Endothelial cell of umbilical vein (primary cell): ENCODE measurements at regions not wholly inside any gene's neighbourhood (a gene's known extent, or its start where the extent isn't known, plus 50 kb on each side); places are given as distances from the start of the nearest gene placed in this dataset.

Experiments used
- BruUV-seq: library from RNA; stranded (reverse); fragments of 400-500 nt; replicated peaks from 2 replicates; lab custom pipeline; 2021; lab: Mats Ljungman, UMichigan
- CTCF ChIA-PET: fragments of 300-600, 350-600 bp; sonication (Branson Sonifier 250); formaldehyde crosslinking; loops from one replicate; lab custom pipeline; 2021; ENCODE audit warnings: antibody characterized with exemption, inconsistent platforms; lab: Charles Lee
- POLR2A ChIA-PET: fragments of 300-600, 350-600 bp; sonication (Branson Sonifier 250); formaldehyde crosslinking; loops from one replicate; lab custom pipeline; 2021; ENCODE audit warnings: antibody characterized with exemption, inconsistent platforms; lab: Charles Lee
- DNase-seq: peaks from one replicate; pipeline ENCODE4 v3.0.0-alpha.2; 2011; ENCODE audit warnings: low read depth, low spot score
- FAIRE-seq: peaks from 2 replicates; lab custom pipeline; 2011; peaks lifted over from hg19 to GRCh38; lab: Jason Lieb, UNC
- H2AFZ ChIP-seq: 2 replicates; pipeline ENCODE4 v1.6.0; 2012; ENCODE audit warnings: low read depth, low read length, control low read depth, inconsistent platforms
- H3K27ac ChIP-seq: 2 replicates; pipeline ENCODE4 v1.5.1; 2011; ENCODE audit warnings: low read depth, mild to moderate bottlenecking, control low read depth, low read length, moderate library complexity; ENCODE audit not compliant: insufficient read depth
- H3K27me3 ChIP-seq, 2 experiments: 2 replicates each; pipeline versions ENCODE4 v1.6.0 to v1.6.1; 2011; ENCODE audit warnings: low read length in 2 of 2, mixed read lengths in 1 of 2; ENCODE audit not compliant: control insufficient read depth in 2 of 2, insufficient read depth in 2 of 2
- H3K36me3 ChIP-seq, 2 experiments: 2 replicates in 1 of 2; 3 replicates in 1 of 2; pipeline ENCODE4 v1.5.1; 2011; ENCODE audit warnings: low read length in 2 of 2, mild to moderate bottlenecking in 1 of 2, moderate library complexity in 1 of 2; ENCODE audit not compliant: control insufficient read depth in 2 of 2, insufficient read depth in 2 of 2; ENCODE audit errors: extremely low read depth in 1 of 2
- H3K4me1 ChIP-seq: 3 replicates; pipeline ENCODE4 v1.5.1; 2011; ENCODE audit warnings: mild to moderate bottlenecking, low read length; ENCODE audit not compliant: control insufficient read depth, insufficient read depth; ENCODE audit errors: extremely low read depth
- H3K4me2 ChIP-seq: 2 replicates; pipeline ENCODE4 v1.6.1; 2011; ENCODE audit warnings: low read length, control low read depth, mixed read lengths; ENCODE audit not compliant: insufficient read depth
- H3K4me3 ChIP-seq, 3 experiments: fragments of 200-600 bp in 1 of 3; sonication (generic), shearing (Covaris generic) in 1 of 3; replicated peaks in 1 of 3; 2 replicates each; pipeline ENCODE4 v1.5.1; 2011 to 2016; ENCODE audit warnings: control low read depth in 3 of 3, low read length in 3 of 3, mild to moderate bottlenecking in 2 of 3, inconsistent platforms in 1 of 3, low read depth in 1 of 3, moderate library complexity in 1 of 3; ENCODE audit not compliant: insufficient read depth in 1 of 3
- H3K79me2 ChIP-seq: 2 replicates; pipeline ENCODE4 v1.6.0; 2012; ENCODE audit warnings: low read length, inconsistent platforms; ENCODE audit not compliant: control insufficient read depth, insufficient read depth
- H3K9ac ChIP-seq: replicated peaks from 2 replicates; pipeline ENCODE3; 2011; ENCODE audit warnings: low read length, control low read depth; ENCODE audit not compliant: insufficient read depth; ENCODE audit errors: extremely low read depth
- H3K9me1 ChIP-seq: replicated peaks from 3 replicates; pipeline ENCODE4 v1.6.0; 2011; ENCODE audit warnings: mild to moderate bottlenecking, low read length; ENCODE audit not compliant: control insufficient read depth, insufficient read depth; ENCODE audit errors: extremely low read depth
- H3K9me3 ChIP-seq: replicated peaks from 2 replicates; pipeline ENCODE4 v1.5.1; 2012; ENCODE audit warnings: low read length, inconsistent platforms; ENCODE audit not compliant: control insufficient read depth, insufficient read depth
- H4K20me1 ChIP-seq: replicated peaks from 2 replicates; pipeline ENCODE3; 2011; ENCODE audit warnings: mild to moderate bottlenecking, low read length; ENCODE audit not compliant: control insufficient read depth, insufficient read depth; ENCODE audit errors: extremely low read depth
- EZH2 ChIP-seq: IDR thresholded peaks from 2 replicates; pipeline ENCODE4 v1.6.1; 2012; ENCODE audit warnings: borderline replicate concordance, low read depth, mild to moderate bottlenecking, moderate library complexity, low read length, inconsistent platforms; ENCODE audit not compliant: severe bottlenecking
- FOS ChIP-seq: IDR thresholded peaks from 2 replicates; pipeline ENCODE4 v1.6.1; 2011; ENCODE audit warnings: mild to moderate bottlenecking, low read length, moderate library complexity, borderline replicate concordance; ENCODE audit not compliant: insufficient read depth
- GATA2 ChIP-seq: IDR thresholded peaks from 2 replicates; pipeline ENCODE4 v1.7.0; 2011; ENCODE audit warnings: low read depth, mild to moderate bottlenecking, moderate library complexity, mixed read lengths, low read length; ENCODE audit not compliant: insufficient read length, insufficient read depth
- JUN ChIP-seq: IDR thresholded peaks from 2 replicates; pipeline ENCODE4 v1.6.1; 2011; ENCODE audit warnings: borderline replicate concordance, low read depth; ENCODE audit not compliant: insufficient read length, insufficient read depth
- MYC ChIP-seq: IDR thresholded peaks from one replicate; pipeline ENCODE4 v1.6.1; 2011; ENCODE audit warnings: mild to moderate bottlenecking, low read depth, low read length
- POLR2A ChIP-seq: IDR thresholded peaks from 2 replicates; pipeline ENCODE4 v1.6.1; 2012; ENCODE audit warnings: low read depth, mild to moderate bottlenecking, control low read depth, low read length
- POLR2AphosphoS5 ChIP-seq: IDR thresholded peaks from 2 replicates; pipeline ENCODE4 v1.6.1; 2012; ENCODE audit warnings: low read depth, mild to moderate bottlenecking, control low read depth, low read length, moderate library complexity; ENCODE audit not compliant: insufficient read depth
- dilution Hi-C: fragments of 300-500 bp; cut with MboI; formaldehyde crosslinking; loops from one replicate; pipeline ENCODE4 v1.15.0; 2019; ENCODE audit warnings: low sequenced_read_pairs; ENCODE audit not compliant: extremely low pct_ligation_motif_present
- intact Hi-C: fragments of 100-400 bp; cut with micrococcal nuclease; formaldehyde crosslinking; loops from one replicate; pipeline ENCODE4 v1.10.0; 2022
- TF ChIP-seq, protein P1 (sequence below), 2 donors: IDR thresholded peaks; 1 replicate in 1 of 2; 2 replicates in 1 of 2; pipeline ENCODE4 v1.5.1; 2011; ENCODE audit warnings: low read length in 2 of 2, mild to moderate bottlenecking in 2 of 2, moderate library complexity in 2 of 2, control low read depth in 1 of 2, inconsistent platforms in 1 of 2, low read depth in 1 of 2; ENCODE audit not compliant: insufficient read depth in 1 of 2; ENCODE audit errors: extremely low read depth in 1 of 2
- TF ChIP-seq, protein P2 (sequence below): IDR thresholded peaks from 2 replicates; pipeline ENCODE4 v1.6.1; 2011; ENCODE audit not compliant: insufficient read depth, insufficient read length

DNA sequence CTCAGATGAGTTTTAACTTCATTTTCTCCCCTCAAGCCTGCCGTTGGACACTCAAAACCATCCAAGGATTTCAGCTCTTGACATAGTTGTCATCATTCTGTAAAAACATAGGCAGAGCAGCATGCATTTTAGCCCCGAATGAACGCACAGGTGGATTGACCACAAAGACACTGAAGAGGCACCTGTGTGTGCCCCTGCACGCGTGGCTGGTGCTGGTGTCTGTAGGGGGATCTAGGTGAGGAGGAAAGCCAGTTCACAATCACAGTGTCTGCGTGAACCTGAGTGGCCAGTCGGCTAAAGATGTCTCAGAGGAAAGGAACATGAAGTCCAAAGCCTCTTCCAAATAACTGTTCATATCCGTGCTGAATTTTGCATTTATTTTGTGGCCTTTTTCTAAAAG lies 309.2 kb downstream of the QKI start:
- CTCF ChIA-PET, result no interaction called here
- BruUV-seq, result no TSS peak
- dilution Hi-C loops, result no loop called here

More for the DNA sequence above, 309.2 kb downstream of the QKI start:
- H4K20me1 ChIP-seq, result no peaks in the 10 kb centered on the region
- no peak overlapping the region for H3K4me2 ChIP-seq
- intact Hi-C loops, result no loop called here
- no peak overlapping the region for H2AFZ ChIP-seq
- H3K9ac ChIP-seq, result no peak overlapping the region
- no peak overlapping the region for H3K27ac ChIP-seq
- no peak overlapping the region for H3K4me3 ChIP-seq
- no peaks in the 10 kb centered on the region for H3K36me3 ChIP-seq
- no peaks in the 10 kb centered on the region for H3K9me3 ChIP-seq
- H3K27me3 ChIP-seq, result no peaks in the 10 kb centered on the region
- no peak for FAIRE-seq
- POLR2A ChIA-PET, result no interaction called here
- H3K9me1 ChIP-seq, result no peaks in the 10 kb centered on the region
- H3K4me1 ChIP-seq, result no peaks in the 10 kb centered on the region
- TF ChIP-seq, protein P1, sequence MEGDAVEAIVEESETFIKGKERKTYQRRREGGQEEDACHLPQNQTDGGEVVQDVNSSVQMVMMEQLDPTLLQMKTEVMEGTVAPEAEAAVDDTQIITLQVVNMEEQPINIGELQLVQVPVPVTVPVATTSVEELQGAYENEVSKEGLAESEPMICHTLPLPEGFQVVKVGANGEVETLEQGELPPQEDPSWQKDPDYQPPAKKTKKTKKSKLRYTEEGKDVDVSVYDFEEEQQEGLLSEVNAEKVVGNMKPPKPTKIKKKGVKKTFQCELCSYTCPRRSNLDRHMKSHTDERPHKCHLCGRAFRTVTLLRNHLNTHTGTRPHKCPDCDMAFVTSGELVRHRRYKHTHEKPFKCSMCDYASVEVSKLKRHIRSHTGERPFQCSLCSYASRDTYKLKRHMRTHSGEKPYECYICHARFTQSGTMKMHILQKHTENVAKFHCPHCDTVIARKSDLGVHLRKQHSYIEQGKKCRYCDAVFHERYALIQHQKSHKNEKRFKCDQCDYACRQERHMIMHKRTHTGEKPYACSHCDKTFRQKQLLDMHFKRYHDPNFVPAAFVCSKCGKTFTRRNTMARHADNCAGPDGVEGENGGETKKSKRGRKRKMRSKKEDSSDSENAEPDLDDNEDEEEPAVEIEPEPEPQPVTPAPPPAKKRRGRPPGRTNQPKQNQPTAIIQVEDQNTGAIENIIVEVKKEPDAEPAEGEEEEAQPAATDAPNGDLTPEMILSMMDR (IDR thresholded peaks at IDR 0.05; ENCODE audit: extremely low read depth in 1 of 2, insufficient read depth in 1 of 2, low read depth in 1 of 2, low read length in 2 of 2), result no peak
- TF ChIP-seq JUN, result no peak
- no peak for TF ChIP-seq FOS
- TF ChIP-seq GATA2, result no peak
- no peak for TF ChIP-seq MYC
- no peak for TF ChIP-seq EZH2
- no peak for TF ChIP-seq POLR2AphosphoS5
- TF ChIP-seq, protein P2, sequence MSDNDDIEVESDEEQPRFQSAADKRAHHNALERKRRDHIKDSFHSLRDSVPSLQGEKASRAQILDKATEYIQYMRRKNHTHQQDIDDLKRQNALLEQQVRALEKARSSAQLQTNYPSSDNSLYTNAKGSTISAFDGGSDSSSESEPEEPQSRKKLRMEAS, result no peak
- TF ChIP-seq POLR2A, result no peak
- DNase-seq, result no peak
- H3K79me2 ChIP-seq, result no peaks in the 10 kb centered on the region
